Keratinocyte (primary cell): ENCODE measurements at regions not wholly inside any gene's neighbourhood (a gene's known extent, or its start where the extent isn't known, plus 50 kb on each side); places are given as distances from the start of the nearest gene placed in this dataset.

Experiments
- DNase-seq: peaks from one replicate; pipeline ENCODE4 v3.0.0-alpha.2; 2011; ENCODE audit warnings: low read depth, missing footprints, low spot score
- FAIRE-seq: peaks from 2 replicates; lab custom pipeline; 2011; peaks lifted over from hg19 to GRCh38; lab: Jason Lieb, UNC
- H2AFZ ChIP-seq: 2 replicates; pipeline ENCODE4 v1.6.0; 2012; ENCODE audit warnings: low read length, control low read depth, inconsistent platforms; ENCODE audit not compliant: control insufficient read depth
- H3K27ac ChIP-seq: 2 replicates; pipeline ENCODE4 v1.5.1; 2011; ENCODE audit warnings: low read length; ENCODE audit not compliant: control insufficient read depth, insufficient read depth
- H3K27me3 ChIP-seq: 3 replicates; pipeline ENCODE4 v1.6.0; 2011; ENCODE audit warnings: low read length; ENCODE audit not compliant: control insufficient read depth, insufficient read depth; ENCODE audit errors: extremely low read depth
- H3K36me3 ChIP-seq, 2 experiments: 2 replicates in 1 of 2; 3 replicates in 1 of 2; pipeline ENCODE4 v1.5.1; 2011; ENCODE audit warnings: low read length in 2 of 2, mild to moderate bottlenecking in 1 of 2; ENCODE audit not compliant: control insufficient read depth in 2 of 2, insufficient read depth in 2 of 2; ENCODE audit errors: extremely low read depth in 1 of 2
- H3K4me1 ChIP-seq: 3 replicates; pipeline ENCODE4 v1.5.1; 2011; ENCODE audit warnings: low read length; ENCODE audit not compliant: control insufficient read depth, insufficient read depth; ENCODE audit errors: extremely low read depth
- H3K4me2 ChIP-seq: 3 replicates; pipeline ENCODE4 v1.6.0; 2011; ENCODE audit warnings: low read depth, low read length; ENCODE audit not compliant: control insufficient read depth, insufficient read depth; ENCODE audit errors: extremely low read depth
- H3K4me3 ChIP-seq, 3 experiments: fragments of 200-600 bp in 1 of 3; sonication (generic) in 1 of 3; 2 replicates in 2 of 3; 3 replicates in 1 of 3; pipeline ENCODE4 v1.5.1; 2011 to 2016; ENCODE audit warnings: low read length in 3 of 3, mild to moderate bottlenecking in 3 of 3, control low read depth in 2 of 3, inconsistent platforms in 1 of 3, low read depth in 1 of 3, mixed read lengths in 1 of 3, mixed run types in 1 of 3, moderate library complexity in 1 of 3; ENCODE audit not compliant: control insufficient read depth in 2 of 3, insufficient read depth in 2 of 3; ENCODE audit errors: extremely low read depth in 1 of 3
- H3K79me2 ChIP-seq: 2 replicates; pipeline ENCODE4 v1.6.0; 2012; ENCODE audit warnings: low read length; ENCODE audit not compliant: control insufficient read depth, insufficient read depth
- H3K9ac ChIP-seq: 3 replicates; pipeline ENCODE4 v1.6.0; 2011; ENCODE audit warnings: low read length; ENCODE audit not compliant: control insufficient read depth, insufficient read depth; ENCODE audit errors: extremely low read depth
- H3K9me1 ChIP-seq: 3 replicates; pipeline ENCODE4 v1.6.0; 2011; ENCODE audit warnings: low read length; ENCODE audit not compliant: control insufficient read depth, insufficient read depth; ENCODE audit errors: extremely low read depth
- H3K9me3 ChIP-seq: 2 replicates; pipeline ENCODE4 v1.5.1; 2012; ENCODE audit warnings: low read depth, low read length; ENCODE audit not compliant: control insufficient read depth
- H4K20me1 ChIP-seq: 3 replicates; pipeline ENCODE4 v1.6.0; 2011; ENCODE audit warnings: low read length; ENCODE audit not compliant: control insufficient read depth, insufficient read depth; ENCODE audit errors: extremely low read depth
- CTCF ChIP-seq, 3 experiments: IDR thresholded peaks in 1 of 3; conservative IDR thresholded peaks in 1 of 3; optimal IDR thresholded peaks in 1 of 3; 2 replicates in 2 of 3; 3 replicates in 1 of 3; pipeline versions ENCODE3 to v1.5.1; 2011; ENCODE audit warnings: low read length in 3 of 3, mild to moderate bottlenecking in 3 of 3, moderate library complexity in 2 of 3, control low read depth in 1 of 3, inconsistent platforms in 1 of 3; ENCODE audit not compliant: insufficient read depth in 2 of 3; ENCODE audit errors: extremely low read depth in 1 of 3
- EZH2 ChIP-seq: IDR thresholded peaks from one replicate; pipeline ENCODE4 v1.6.1; 2012; ENCODE audit warnings: inconsistent platforms, mild to moderate bottlenecking, low read length, moderate library complexity
- dilution Hi-C: fragments of 300-500 bp; cut with MboI; formaldehyde crosslinking; loops from one replicate; pipeline ENCODE4 v1.7.0; 2020; ENCODE audit warnings: low sequenced_read_pairs; ENCODE audit not compliant: extremely low pct_ligation_motif_present

- FAIRE-seq (no peak), DNase-seq (no peak)
- Histone ChIP-seq H3K9me3 (no peaks in the 10 kb centered on the region), H3K9ac (no peak overlapping the region), H3K9me1 (no peaks in the 10 kb centered on the region), H2AFZ (no peak overlapping the region), H3K4me3 (no peak overlapping the region), H3K79me2 (no peaks in the 10 kb centered on the region), H3K36me3 (no peaks in the 10 kb centered on the region), H3K4me2 (no peak overlapping the region), H3K27ac (no peak overlapping the region), H4K20me1 (no peaks in the 10 kb centered on the region), H3K27me3 (no peaks in the 10 kb centered on the region), H3K4me1 (no peaks in the 10 kb centered on the region)
- TF ChIP-seq CTCF (optimal IDR thresholded peaks at IDR 0.05 in 1 of 3, IDR thresholded peaks at IDR 0.05 in 1 of 3, conservative IDR thresholded peaks at IDR 0.05 in 1 of 3; ENCODE audit: extremely low read depth in 1 of 3, insufficient read depth in 2 of 3, low read length in 3 of 3), result no peak
- dilution Hi-C loops, result no loop called here
Measured at GRCh38 chr10:85157206-85157605, 828.8 kb downstream of the CCSER2 start.

GRCh38 chr10:85168243-85168642 lies 839.9 kb downstream of the CCSER2 start:
- Histone ChIP-seq H3K27me3 (no peaks in the 10 kb centered on the region), H3K4me3 (no peak overlapping the region), H3K9me3 (no peaks in the 10 kb centered on the region), H3K9me1 (no peaks in the 10 kb centered on the region), H3K9ac (no peak overlapping the region), H4K20me1 (no peaks in the 10 kb centered on the region), H2AFZ (no peak overlapping the region), H3K4me1 (no peaks in the 10 kb centered on the region), H3K36me3 (no peaks in the 10 kb centered on the region), H3K27ac (no peak overlapping the region), H3K79me2 (no peaks in the 10 kb centered on the region), H3K4me2 (no peak overlapping the region)
- FAIRE-seq (no peak), DNase-seq (no peak)
- no peak for TF ChIP-seq EZH2
- no peak for TF ChIP-seq CTCF (optimal IDR thresholded peaks at IDR 0.05 in 1 of 3, IDR thresholded peaks at IDR 0.05 in 1 of 3, conservative IDR thresholded peaks at IDR 0.05 in 1 of 3; ENCODE audit: extremely low read depth in 1 of 3, insufficient read depth in 2 of 3, low read length in 3 of 3)
- dilution Hi-C loops, result no loop called here
